ENCODE measurements at regions not wholly inside any gene's neighbourhood (a gene's known extent, or its start where the extent isn't known, plus 50 kb on each side); places are given as distances from the start of the nearest gene placed in this dataset.
"Not testable (repeated sequence)": the region's sequence is repeated elsewhere in the genome, so short reads cannot be mapped to it uniquely, and the experiment has no call there.

- not testable (repeated sequence) for DNase-seq (ENCODE audit: low read depth, low spot score)
Measured at GRCh38 chr4:150026987-150027386, 51.3 kb upstream of the DCLK2 start.

Data from pulmonary artery endothelial cell (primary cell).